Right atrium auricular region (tissue), 2 donors: ENCODE measurements at regions not wholly inside any gene's neighbourhood (a gene's known extent, or its start where the extent isn't known, plus 50 kb on each side); places are given as distances from the start of the nearest gene placed in this dataset.
"Not testable (repeated sequence)": the region's sequence is repeated elsewhere in the genome, so short reads cannot be mapped to it uniquely, and the experiment has no call there.

Source experiments
- DNase-seq: peaks from one replicate; pipeline ENCODE4 v3.0.0-alpha.2; 2019; ENCODE audit warnings: low spot score
- H3K27ac ChIP-seq, 2 donors: fragments of 200-600 bp; sonication (generic); 1 replicate in 1 of 2; 2 replicates in 1 of 2; pipeline ENCODE4 v1.5.1; 2016 to 2019
- H3K27me3 ChIP-seq, 2 donors: fragments of 200-600 bp; sonication (generic); one replicate each; pipeline versions ENCODE4 v1.5.1 to v1.6.0; 2017 to 2019
- H3K36me3 ChIP-seq: fragments of 200-600 bp; sonication (generic); one replicate; pipeline ENCODE4 v1.5.1; 2016
- H3K4me1 ChIP-seq, 2 donors: fragments of 200-600 bp; sonication (generic); one replicate each; pipeline versions ENCODE4 v1.5.1 to v1.6.0; 2017 to 2019
- H3K4me3 ChIP-seq, 2 donors: fragments of 200-600 bp; sonication (generic); 1 replicate in 1 of 2; 2 replicates in 1 of 2; pipeline ENCODE4 v1.5.1; 2017 to 2019; ENCODE audit warnings: mild to moderate bottlenecking in 1 of 2, moderate library complexity in 1 of 2
- H3K9me3 ChIP-seq, 2 donors: fragments of 200-600 bp; sonication (generic); one replicate each; pipeline ENCODE4 v1.5.1; 2019
- TF ChIP-seq, protein P1 (sequence below), 2 donors: fragments of 200-600 bp; sonication (generic); IDR thresholded peaks; one replicate each; pipeline ENCODE4 v1.5.1; 2019; ENCODE audit warnings: antibody characterized with exemption in 2 of 2

DNA sequence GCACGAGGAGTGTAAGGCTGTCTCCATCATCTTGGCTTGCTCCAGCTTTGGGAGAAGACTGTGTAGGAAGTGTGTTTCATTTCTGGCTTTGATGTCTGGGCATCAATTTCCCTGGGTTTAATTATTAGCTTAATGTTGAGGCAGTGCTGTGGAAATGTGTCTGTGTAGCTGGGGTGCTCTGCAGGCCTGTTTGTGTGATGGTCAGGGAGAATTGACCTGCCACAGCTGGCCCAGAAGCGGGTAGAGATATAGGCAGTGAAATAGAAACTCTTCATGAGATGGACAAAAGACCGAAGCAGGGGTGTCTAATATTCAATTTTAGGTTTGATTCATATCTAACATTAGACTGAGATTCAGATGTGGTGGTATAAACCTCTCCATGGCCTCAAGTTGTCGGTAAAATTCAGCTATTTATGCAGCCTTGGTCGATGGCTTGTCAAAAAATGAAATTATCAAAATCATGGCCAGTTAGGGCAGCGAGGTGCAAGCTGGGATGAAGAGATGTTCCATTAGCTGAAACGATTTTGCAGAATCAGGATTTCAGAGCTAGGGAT is 95.3 kb upstream of the SNX9 start:
- Histone ChIP-seq H3K9me3 (peaks cover 0 to 21% of the 10 kb centered on the region in 2 donors), H3K4me3 (no peak overlapping the region), H3K4me1 (peaks cover 0 to 12% of the 10 kb centered on the region in 2 donors), H3K27ac (peak overlapping the region; percentile 25 to 46), H3K36me3 (no peaks in the 10 kb centered on the region), H3K27me3 (no peaks in the 10 kb centered on the region)
- TF ChIP-seq, protein P1, sequence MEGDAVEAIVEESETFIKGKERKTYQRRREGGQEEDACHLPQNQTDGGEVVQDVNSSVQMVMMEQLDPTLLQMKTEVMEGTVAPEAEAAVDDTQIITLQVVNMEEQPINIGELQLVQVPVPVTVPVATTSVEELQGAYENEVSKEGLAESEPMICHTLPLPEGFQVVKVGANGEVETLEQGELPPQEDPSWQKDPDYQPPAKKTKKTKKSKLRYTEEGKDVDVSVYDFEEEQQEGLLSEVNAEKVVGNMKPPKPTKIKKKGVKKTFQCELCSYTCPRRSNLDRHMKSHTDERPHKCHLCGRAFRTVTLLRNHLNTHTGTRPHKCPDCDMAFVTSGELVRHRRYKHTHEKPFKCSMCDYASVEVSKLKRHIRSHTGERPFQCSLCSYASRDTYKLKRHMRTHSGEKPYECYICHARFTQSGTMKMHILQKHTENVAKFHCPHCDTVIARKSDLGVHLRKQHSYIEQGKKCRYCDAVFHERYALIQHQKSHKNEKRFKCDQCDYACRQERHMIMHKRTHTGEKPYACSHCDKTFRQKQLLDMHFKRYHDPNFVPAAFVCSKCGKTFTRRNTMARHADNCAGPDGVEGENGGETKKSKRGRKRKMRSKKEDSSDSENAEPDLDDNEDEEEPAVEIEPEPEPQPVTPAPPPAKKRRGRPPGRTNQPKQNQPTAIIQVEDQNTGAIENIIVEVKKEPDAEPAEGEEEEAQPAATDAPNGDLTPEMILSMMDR (IDR thresholded peaks at IDR 0.05): no peak
- no peak for DNase-seq

DNA sequence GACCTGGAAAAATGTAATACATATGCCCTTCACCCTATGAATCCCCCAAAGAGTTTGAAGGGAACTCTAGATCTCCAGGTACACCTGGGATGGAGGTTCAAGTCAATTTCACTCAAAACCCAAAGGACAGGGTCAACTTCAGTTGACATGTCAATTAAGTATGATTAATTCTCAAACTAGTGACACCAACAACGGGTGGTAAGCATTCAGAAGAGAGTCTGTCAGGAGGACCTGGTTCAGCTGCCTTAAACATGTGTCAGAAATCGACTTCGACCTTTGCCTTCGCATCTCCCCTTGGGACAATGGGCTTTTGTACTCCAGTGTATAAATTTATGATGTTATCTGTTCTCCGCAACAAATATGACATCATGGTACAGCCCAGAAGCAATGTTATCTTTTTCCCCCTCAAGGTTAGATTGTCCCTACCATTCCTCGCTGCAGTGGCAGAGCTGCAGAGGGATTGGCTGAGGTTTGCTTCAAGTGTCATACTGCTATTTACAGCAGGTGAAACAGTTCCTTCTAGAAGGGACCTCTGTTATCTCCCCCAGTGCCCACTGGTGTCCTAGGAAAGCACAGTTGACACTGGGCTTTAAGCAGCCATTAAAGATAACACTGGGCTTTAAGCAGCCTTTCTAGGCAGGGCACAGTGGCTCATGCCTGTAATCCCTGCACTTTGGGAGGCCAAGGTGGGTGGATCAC is 94.7 kb upstream of the SNX9 start:
- Histone ChIP-seq H3K36me3 (no peaks in the 10 kb centered on the region), H3K4me1 (peaks cover 0 to 12% of the 10 kb centered on the region in 2 donors), H3K27me3 (no peaks in the 10 kb centered on the region), H3K27ac (no peak overlapping the region), H3K9me3 (peaks cover 0 to 21% of the 10 kb centered on the region in 2 donors), H3K4me3 (no peak overlapping the region)
- no peak for DNase-seq
- TF ChIP-seq, protein P1 (IDR thresholded peaks at IDR 0.05): no peak

DNA sequence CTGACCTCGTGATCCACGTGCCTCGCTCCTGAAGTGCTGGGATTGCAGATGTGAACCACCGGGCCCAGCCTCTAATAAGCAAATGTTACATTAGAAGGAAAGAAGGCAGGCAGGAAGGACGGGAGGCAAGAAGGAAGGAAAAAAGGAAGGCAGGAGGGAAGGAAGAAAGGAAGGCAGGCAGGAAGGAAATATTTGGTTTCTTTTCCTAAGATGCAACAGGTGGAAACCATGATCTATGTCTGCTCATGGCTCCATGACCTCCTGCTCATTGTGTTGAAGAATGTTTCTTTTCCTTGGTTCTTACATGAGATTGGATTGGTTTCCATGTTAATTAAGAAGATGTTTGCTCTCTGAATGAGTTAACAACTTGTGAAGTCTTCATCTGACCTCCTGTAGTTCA is 91.8 kb upstream of the SNX9 start:
- H3K9me3 ChIP-seq: no peaks in the 10 kb centered on the region
- no peaks in the 10 kb centered on the region for H3K27me3 ChIP-seq
- TF ChIP-seq, protein P1 (IDR thresholded peaks at IDR 0.05): no peak
- H3K4me1 ChIP-seq: peaks cover 0 to 12% of the 10 kb centered on the region in 2 donors
- DNase-seq: peak; percentile 42
- no peak overlapping the region for H3K27ac ChIP-seq
- H3K36me3 ChIP-seq: no peaks in the 10 kb centered on the region
- no peak overlapping the region for H3K4me3 ChIP-seq

DNA sequence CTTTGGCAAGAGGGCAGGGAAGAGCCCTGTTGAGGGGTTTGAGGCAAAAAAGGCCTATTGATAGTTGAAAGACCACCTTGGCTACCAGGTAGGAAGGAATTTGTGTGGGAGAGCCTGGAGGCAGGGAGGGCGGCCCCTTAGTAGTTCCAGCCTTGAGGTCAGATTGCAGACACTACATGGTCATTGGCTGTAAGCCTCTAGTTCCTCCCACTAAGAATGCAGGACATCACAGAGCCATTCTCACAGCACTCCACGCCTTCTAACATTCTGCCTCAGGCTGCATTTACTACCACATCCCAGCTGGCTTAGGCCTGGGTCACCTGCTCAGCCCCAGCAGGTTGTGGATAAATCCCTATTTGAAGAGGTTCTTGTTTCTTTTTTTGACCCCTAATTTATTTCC is 91.0 kb upstream of the SNX9 start:
- H3K4me3 ChIP-seq: no peak overlapping the region

DNA sequence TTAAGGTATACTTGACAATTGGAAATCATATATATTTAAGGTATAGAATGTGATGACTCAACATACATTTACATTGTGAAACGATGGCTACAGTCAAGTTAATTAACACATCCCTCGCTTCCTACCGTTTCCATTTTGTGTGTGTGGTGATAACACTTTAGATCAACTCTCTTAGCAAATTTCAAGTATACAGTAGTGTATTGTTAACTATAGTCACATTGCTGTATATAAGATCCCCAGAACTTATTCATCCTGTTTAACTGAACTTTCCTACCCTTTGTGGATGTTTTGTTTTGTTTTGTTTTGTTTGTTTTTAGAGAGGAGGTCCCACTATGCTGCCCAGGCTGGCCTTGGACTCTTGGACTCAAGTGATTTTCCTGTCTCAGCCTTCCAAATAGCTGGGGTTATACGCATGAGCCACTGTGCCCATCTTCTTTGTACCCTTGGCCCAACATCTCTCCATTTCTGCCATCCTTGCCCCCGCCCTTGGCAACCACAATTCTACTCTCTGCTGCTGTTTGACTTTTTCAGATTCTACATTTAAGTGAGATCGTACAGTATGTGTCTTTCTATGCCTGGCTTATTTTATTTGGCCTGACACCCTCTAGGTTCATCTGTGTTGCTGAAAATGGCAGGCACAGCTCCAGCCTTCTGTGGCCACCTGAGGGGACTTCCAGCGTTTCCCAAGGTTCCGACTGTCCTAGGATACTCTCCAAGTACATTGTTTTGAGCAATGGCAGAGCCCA is 90.5 kb upstream of the SNX9 start:
- no peaks in the 10 kb centered on the region for H3K36me3 ChIP-seq
- no peaks in the 10 kb centered on the region for H3K4me1 ChIP-seq
- no peaks in the 10 kb centered on the region for H3K9me3 ChIP-seq
- H3K27me3 ChIP-seq: no peaks in the 10 kb centered on the region
- no peak overlapping the region for H3K27ac ChIP-seq
- H3K4me3 ChIP-seq: no peak overlapping the region
- TF ChIP-seq, protein P1 (IDR thresholded peaks at IDR 0.05): no peak
- DNase-seq: peak; percentile 11

More for the DNA sequence above, 91.0 kb upstream of the SNX9 start:
- H3K36me3 ChIP-seq: no peaks in the 10 kb centered on the region
- no peaks in the 10 kb centered on the region for H3K27me3 ChIP-seq
- H3K4me1 ChIP-seq: peaks cover 0 to 5% of the 10 kb centered on the region in 2 donors
- DNase-seq: peak; percentile 23
- H3K9me3 ChIP-seq: no peaks in the 10 kb centered on the region
- no peak overlapping the region for H3K27ac ChIP-seq
- TF ChIP-seq, protein P1 (IDR thresholded peaks at IDR 0.05): no peak

DNA sequence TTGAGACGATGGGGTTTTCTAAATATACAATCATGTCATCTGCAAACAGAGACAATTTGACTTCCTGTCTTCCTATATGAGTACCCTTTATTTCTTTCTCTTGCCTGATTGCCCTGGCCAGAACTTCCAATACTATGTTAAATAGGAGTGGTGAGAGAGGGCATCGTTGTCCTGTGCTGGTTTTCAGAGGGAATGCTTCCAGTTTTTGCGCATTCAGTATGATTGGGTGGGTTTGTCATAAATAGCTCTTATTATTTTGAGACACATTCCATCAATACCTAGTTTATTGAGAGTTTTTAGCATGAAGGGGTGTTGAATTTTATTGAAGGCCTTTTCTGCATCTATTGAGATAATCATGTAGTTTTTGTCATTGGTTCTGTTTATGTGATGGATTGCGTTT is 86.5 kb upstream of the SNX9 start:
- H3K9me3 ChIP-seq, H3K4me1 ChIP-seq, H3K36me3 ChIP-seq, H3K27me3 ChIP-seq, H3K27ac ChIP-seq, DNase-seq, H3K4me3 ChIP-seq: not testable (repeated sequence)
